OCI-LY3 (cell line): ENCODE measurements at regions not wholly inside any gene's neighbourhood (a gene's known extent, or its start where the extent isn't known, plus 50 kb on each side); places are given as distances from the start of the nearest gene placed in this dataset.

ENCODE experiments used
- EZH2phosphoT487 ChIP-seq: fragments of 200-600 bp; shearing (Covaris generic); IDR thresholded peaks from 2 replicates; pipeline ENCODE4 v1.6.1; 2018; ENCODE audit warnings: antibody characterized with exemption, mixed run types, low read depth
- TF ChIP-seq, protein P1 (sequence below): fragments of 200-600, 300-600 bp; sonication (generic); IDR thresholded peaks from 2 replicates; pipeline ENCODE4 v1.5.1; 2014; ENCODE audit warnings: antibody characterized with exemption, low read length, low read depth

DNA sequence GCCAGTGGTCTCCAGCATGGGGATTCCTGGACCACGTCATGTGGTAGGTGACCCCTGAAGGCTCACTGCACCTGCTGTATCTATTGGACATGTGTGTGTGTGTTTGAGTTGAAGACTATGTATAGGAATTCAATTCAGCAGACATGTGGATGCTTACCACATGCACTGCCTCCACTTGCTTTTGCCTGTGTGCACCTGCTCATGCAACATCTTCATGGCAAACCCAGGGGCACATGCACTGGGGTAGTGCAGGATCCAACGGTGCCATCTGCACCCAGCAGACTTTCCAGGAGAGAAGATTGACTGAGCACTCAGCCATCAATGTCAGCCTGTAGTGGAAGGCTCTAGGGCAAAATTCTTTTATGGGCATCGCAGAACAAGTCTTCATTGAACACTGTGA is 299.4 kb downstream of the CDH26 start:
- no peak for TF ChIP-seq EZH2phosphoT487
- TF ChIP-seq, protein P1, sequence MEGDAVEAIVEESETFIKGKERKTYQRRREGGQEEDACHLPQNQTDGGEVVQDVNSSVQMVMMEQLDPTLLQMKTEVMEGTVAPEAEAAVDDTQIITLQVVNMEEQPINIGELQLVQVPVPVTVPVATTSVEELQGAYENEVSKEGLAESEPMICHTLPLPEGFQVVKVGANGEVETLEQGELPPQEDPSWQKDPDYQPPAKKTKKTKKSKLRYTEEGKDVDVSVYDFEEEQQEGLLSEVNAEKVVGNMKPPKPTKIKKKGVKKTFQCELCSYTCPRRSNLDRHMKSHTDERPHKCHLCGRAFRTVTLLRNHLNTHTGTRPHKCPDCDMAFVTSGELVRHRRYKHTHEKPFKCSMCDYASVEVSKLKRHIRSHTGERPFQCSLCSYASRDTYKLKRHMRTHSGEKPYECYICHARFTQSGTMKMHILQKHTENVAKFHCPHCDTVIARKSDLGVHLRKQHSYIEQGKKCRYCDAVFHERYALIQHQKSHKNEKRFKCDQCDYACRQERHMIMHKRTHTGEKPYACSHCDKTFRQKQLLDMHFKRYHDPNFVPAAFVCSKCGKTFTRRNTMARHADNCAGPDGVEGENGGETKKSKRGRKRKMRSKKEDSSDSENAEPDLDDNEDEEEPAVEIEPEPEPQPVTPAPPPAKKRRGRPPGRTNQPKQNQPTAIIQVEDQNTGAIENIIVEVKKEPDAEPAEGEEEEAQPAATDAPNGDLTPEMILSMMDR = no peak
